Colon (tissue), 2 donors: ENCODE measurements at regions not wholly inside any gene's neighbourhood (a gene's known extent, or its start where the extent isn't known, plus 50 kb on each side); places are given as distances from the start of the nearest gene placed in this dataset.
"Not testable (repeated sequence)": the region's sequence is repeated elsewhere in the genome, so short reads cannot be mapped to it uniquely, and the experiment has no call there.

Experiments
- FAIRE-seq: peaks from 2 replicates; lab custom pipeline; 2012; peaks lifted over from hg19 to GRCh38; lab: Jason Lieb, UNC
- donor health status: control.
- donor health status: control.

DNA sequence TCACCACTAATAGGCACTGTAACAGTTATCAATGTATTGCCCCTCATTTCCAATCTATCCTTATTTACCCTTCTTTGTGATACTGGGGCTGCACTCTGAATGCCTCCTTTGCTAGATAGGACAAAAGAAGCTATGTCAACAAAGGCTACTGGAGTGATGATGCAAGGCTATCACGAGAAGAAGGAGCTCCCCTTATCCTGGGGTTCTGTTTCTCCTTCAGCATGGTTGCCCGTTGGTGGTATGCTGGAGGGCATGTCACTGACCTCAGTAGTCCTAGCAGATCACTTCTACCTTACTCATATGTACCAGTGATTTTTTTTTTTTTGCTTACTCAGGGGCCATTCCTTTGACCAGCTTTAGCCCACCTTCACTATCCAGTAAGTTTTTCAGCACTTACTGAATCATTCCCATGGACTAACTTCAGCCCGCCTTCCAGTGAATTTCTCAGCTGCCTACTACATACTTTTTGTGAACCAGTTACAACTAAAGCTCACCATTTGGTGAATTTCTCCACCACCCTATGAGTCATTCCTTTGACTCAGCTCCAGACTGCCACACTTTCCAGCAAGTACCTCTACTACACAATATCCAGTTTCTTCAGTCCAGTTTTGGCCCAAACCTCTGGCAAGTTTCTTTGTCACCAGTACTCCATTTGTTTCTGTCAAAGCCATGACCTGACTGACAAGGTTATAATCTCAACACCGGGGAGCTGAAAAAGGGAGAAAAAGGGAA lies 944.5 kb downstream of the KCNT2 start:
- no peak for FAIRE-seq

DNA sequence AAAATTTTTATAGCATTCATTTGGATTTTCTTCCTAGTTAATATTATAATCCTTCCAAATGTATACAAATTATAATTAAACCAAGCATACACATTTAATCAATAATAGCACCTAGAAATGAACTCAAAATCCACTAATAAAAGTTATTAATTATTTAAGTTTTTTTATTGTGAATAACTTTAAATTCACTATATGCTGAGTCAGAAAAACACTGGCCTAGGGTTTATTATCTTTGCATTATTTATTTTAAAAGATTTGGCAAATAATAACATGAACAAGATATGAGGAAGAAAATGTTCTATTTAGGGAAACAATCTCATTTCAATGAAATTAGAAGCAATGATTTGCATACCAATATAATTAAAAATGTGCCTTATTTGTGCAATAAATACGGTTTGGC lies 951.5 kb downstream of the KCNT2 start:
- FAIRE-seq = peak; percentile 21

DNA sequence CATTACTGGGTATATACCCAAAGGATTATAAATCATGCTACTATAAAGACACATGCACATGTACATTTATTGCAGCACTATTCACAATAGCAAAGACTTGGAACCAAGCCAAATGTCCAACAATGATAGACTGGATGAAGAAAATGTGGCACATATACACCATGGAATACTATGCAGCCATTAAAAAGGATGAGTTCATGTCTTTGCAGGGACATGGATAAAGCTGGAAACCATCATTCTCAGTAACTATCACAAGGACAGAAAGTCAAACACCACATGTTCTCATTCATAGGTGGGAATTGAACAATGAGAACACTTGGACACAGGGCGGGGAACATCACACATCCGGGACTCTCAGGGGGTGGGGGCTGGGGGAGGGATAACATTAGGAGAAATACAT lies 959.4 kb downstream of the KCNT2 start:
- FAIRE-seq = not testable (repeated sequence)

DNA sequence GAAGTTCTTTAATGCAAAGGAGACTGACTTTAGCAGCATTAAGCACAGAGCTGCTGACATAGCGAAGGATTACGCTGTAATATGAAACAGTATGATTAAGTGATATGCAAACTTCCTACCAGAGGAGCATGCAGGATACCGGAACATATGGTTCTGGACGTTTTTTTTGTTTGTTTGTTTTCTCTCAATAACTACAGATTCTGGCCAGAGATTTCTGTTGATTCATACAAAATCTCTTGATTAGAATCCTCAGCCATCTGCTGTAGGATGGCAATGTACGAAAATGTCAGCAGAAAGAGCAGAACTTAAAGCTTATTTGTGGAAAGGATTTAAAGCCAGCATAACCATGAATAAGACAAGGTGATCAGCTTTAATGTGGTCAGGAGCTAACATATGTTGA lies 970.7 kb downstream of the KCNT2 start:
- no peak for FAIRE-seq

DNA sequence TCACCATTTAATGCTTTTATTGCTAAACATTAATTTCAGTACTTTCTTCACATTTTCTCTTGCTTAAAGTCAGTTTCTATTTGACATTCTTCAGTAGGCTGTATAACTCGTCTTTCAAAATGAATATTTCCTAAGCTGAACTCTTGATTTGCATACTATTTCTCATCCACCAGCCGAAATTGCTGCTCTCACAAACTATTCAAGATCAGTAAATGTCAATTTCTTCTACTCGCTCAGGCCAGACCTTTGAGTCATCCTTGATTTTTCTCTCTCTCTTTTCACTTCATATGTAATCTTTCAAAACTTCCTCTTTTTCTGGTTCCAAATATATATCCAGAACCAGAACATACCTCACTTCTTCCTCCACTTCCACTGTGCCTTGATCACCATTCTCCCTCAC lies 990.0 kb downstream of the KCNT2 start:
- FAIRE-seq = no peak

DNA sequence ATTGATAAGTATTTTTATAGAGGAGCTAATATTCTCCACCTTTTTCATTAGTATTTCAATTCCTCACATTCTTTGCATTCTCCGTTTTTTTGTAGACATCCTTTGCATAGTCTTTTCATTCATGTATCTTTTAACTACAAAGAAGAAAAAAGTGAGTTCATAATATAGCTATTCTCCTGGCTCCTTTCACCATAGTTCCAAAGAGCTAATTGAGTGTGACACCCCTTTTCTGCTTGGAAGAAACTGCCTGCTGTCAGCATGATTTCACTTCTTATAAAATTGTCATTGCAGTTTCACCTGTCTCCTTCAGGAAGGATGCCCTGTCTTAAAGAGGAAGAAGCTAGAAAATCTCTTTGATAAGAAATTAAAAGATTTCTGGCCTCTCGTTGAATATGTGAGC lies 991.1 kb downstream of the KCNT2 start:
- no peak for FAIRE-seq

DNA sequence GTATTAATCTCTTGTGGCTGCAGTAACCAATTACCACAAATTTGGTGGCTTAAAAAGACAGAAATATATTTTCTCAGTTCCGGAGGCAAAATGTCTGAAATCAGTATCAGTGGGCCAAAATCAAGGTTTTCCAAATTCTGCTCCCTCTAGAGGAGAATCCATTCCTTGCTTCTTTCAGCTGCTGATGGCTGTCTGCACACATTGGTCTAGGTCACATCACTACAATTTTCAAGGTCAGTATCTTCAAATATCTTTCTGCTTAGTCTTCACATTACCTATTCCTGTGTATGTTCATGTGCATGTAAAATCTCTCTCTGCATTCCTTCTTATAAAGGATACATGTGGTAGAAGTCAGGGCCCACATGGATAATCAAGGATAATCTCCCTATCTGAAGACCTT lies 999.4 kb downstream of the KCNT2 start:
- FAIRE-seq = no peak

DNA sequence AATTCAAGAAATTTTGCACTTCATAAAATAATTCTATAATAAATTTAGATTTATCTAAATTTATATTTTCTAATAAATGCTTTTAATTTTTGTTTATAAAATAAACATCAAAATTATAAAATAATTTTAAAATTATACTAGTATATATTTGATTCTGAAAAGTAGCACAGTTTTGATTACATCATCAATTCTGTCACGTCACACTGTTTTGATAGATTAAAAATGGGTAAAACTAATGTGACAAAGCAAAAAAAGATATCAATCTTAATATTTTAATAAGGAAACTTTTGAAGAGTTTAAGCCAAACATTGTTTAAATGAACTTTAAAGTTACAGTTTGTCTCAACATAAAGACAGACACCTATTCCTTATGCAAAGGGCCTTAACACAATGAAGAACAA lies 1001.8 kb downstream of the KCNT2 start:
- FAIRE-seq = peak; percentile 95

DNA sequence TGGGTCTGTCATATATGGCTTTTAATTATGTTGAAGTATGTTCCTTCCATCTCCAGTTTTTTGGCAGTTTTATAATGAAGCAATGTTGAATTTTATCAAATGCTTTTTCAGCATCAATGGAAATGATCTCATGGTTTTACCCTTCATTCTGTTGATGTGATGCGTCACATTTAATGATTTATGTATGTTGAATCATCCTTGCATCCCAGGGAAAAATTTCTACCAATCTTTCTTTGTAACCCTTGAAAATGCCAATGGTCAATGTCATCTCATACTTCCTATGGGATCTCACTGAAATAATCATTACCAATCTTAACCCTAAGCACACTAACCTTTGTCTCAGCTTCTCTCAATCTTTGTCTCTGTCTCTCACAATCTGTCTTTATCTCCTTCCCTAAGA lies 1004.0 kb downstream of the KCNT2 start:
- FAIRE-seq = no peak

DNA sequence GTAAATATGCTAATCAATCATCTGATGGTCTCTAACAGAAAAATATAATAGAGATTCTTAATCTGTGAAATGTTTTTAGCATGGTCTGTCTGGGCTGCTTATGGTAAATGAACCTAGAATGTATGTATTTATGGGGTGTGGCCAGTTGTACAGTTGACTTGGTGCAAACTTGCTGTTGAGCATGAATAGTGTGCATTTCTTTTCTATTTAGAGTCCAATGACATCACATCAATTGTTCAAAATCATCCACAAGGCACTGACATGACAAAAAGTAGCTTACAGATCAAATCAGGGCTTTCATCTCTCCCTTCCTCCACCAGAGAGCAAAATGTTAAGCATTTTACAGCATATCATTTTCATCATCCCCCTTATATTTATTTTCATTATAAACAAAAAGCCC lies 1010.3 kb downstream of the KCNT2 start:
- no peak for FAIRE-seq

DNA sequence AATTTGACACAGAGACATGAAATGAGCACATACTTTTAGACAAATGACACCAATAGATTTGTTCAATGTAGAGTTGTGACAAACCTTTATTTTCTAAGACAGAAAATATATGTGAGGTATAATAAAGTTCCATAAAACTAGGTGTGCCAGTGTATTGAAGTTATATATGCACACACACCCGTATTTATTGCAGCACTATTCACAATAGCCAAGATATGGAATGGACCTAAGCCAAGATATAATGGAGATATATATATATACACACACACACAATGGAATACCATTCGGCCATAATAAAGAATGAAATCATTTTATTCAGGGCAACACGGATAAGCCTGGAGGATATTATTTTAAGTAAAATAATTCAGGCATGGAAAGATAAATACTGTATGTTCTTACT lies 1013.5 kb downstream of the KCNT2 start:
- FAIRE-seq = peak; percentile 90

DNA sequence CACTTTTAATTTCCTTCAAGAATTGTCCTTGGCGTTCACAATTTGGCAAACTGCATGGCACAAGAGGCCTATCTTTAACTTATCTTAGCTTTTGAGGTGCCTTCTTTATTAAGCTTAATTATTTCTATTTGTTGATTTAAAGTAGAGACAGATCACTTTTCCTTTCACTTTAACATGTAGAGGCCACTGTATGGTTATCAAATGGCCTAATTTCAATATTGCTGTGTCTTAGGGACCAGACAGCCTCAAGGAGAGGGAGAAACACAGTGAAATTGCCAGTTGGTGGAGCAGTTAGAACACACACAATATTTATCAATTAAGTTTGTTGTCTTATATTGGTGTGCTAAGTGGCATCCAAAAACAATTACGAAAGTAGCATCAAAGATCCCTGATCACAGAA lies 1013.9 kb downstream of the KCNT2 start:
- FAIRE-seq = no peak

DNA sequence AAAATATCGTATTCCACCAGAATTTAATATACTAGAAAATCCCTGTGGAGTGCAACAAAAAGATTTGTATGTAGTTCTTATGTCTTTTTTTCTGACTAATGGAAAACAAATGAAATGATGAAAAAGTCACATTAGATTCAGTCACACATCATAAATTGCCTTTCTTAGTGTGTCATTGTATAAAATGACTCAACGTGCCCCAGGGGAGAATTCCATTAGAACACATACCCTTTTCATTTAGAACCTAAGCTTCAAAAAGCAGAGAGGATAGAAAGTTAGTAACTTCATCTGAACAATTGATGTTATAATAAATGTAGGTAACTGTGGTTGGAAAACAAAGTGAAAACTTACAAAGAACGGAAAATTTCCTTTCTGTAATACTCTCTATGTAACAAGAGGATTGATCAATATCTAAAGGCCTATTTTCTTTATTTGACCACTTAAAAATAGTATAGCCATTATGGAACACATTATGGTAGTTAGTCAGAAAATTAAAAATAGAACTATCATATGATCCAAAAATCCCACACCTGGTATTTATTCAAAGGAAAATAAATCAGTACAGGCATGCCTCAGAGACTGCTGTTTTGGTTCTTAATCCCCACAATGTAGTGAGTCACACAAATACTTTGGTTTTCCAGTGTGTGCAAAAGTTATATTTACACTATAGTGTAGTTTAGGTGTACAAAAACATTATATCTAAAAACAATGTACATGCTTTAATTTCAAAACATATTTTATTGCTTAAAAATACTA lies 1016.1 kb downstream of the KCNT2 start:
- no peak for FAIRE-seq

DNA sequence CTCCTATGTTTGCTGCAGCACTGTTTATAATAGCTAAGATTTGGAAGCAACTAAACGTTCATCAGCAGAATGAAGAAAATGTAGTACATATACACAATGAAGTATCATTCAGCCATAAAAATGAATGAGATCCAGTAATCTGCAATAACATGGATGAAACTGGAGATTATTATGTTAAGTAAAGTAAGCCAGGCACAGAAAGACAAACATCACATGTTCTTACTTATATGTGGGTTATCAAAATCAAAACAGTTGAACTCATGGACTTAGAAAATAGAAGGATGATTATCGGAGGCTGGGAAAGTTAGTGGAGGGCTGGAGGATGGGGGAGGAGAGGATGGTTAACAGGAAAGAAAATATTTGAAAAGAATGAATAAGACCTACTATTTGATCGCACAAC lies 1017.6 kb downstream of the KCNT2 start:
- FAIRE-seq = peak; percentile 33

DNA sequence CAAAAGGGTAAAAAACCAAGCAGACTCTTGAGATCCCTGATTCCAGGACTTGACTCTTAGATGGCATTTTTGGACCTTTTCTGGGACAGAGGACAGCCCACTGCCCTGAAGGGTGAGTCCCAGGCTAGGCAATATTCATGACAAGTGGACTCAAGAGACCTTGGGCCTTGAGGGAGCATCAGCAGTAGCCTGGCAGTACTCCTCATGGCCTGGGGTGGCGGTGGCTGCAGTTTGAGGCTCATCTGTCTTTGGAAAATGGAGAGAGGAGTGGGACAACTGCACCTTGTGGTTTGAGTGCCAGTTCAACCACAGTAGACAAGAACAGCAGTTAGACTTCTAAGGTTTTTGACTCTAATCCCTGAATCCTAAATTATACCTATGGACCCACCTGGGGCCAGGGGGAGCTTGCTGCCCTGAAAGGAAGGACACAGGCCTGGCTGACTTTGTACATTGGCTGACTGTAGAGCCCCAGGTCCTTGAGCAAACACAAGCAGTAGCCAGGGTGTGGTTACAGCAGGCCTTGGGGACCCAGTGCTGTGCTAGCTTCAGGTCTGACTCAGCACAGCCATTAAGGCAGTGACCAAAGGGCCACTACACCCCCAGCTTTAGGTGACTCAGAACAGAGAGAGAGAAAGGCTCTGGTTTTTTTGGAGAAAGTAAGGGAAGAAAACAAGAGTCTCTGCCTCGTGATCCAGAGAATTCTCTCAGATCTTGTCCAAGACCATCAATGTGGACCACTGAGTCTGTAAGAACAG lies 1023.2 kb downstream of the KCNT2 start:
- no peak for FAIRE-seq

DNA sequence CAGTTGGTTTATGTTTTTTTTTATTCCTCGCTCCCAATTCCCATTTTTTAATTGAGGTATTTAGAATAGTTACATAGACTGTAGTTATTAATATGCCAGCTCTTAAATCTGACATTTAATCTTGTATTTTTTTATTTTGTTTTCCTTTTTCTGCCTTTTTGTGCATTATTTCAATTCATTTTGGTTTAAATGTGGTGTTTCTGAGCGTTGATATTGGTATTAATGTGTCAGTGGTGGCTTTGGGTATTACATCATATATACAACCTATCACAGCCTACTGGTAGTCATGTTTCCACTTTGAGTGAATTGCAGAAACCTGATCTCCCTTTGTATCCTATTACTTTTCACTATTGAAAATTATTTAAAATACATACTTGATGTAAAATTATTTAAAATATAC lies 1027.3 kb downstream of the KCNT2 start:
- FAIRE-seq = no peak

DNA sequence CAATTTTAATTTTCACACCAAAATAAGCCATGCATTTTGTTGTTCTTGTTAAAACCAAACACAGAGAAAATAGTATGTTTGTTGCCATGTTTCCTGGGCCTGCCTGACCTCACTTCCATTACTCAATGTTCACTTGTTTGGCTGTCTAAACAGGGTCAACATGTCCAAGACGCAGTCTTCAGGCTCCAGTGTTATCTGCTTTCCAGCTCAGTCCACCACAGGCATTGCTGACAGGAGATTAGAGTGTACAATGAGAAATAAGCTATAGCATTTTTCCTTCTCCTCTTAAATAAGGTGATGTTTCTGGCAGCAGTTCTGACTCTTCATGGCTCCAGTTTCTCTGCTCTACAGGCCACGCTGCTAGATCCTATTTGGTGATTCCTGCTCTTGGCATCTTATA lies 1030.5 kb downstream of the KCNT2 start:
- no peak for FAIRE-seq

DNA sequence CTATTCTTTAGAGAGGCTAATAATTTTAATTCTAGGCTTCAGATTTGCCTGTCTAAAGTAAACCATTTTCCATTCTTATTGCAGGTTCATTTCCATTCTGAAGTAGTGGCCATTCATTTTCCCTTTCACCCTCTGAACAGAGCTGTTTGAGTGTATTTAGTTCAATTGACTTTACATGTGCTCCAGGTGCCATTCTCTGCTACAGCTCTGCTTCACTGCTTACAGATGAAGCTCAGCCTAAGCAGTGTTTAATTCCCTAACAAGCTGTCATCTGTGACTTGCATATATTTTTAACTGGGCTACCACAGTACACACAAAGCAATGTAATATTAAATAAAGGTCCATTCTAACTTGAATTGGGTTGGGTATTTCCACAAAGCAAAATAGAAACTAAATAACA lies 1031.6 kb downstream of the KCNT2 start:
- FAIRE-seq = no peak

DNA sequence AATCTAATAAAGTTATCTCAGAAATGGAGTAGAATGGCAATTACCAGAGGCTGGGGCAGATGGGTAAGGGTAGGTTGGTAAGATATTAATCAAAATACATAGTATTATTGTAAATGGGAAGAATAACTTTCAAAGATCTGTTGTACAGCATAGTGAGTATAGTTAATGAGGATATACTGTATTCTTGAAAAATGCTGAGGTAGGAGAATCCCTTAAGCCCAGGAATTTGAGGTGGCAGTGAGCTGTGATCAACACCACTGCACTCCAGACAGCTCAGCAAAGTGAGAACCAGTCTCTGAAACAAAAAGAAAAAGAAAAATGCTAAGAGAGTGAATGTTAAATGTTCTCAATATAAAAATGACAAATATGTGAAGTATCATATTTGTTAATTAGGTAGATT lies 1033.7 kb downstream of the KCNT2 start:
- no peak for FAIRE-seq

DNA sequence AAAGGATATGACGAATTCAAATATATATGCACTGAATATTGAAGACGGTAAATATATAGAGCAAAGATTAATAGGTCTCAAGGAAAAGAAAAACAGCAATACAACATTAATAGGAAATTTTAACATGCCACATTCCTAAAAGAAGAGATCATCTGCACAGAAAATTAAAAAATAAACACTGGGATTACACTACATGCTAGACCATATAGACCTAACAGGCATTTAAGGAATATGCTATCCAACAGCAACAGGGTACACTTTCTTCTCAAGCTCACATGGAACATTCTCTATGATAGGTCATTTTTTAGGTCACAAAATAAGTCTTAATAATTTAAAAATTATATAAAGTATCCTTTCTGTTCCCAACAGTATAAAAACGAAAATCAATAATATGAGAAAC lies 1038.3 kb downstream of the KCNT2 start:
- FAIRE-seq = no peak

DNA sequence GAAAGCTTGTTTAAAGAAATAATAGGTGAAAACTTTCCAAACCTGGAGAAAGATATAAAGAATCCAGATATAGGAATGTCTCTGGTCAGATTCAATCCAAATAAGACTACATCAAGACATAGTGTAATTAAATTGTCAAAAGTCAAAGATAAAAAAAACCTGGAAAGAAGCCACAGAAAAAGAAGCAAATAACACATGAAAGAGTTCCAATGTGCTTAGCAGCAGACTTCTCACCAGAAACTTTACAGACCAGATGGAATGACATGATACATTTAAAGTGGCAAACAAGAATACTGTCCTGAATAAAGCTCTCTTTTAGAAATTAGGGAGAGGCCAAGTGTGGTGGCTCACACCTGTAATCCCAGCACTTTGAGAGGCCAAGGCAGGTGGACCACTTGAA lies 1039.9 kb downstream of the KCNT2 start:
- no peak for FAIRE-seq

DNA sequence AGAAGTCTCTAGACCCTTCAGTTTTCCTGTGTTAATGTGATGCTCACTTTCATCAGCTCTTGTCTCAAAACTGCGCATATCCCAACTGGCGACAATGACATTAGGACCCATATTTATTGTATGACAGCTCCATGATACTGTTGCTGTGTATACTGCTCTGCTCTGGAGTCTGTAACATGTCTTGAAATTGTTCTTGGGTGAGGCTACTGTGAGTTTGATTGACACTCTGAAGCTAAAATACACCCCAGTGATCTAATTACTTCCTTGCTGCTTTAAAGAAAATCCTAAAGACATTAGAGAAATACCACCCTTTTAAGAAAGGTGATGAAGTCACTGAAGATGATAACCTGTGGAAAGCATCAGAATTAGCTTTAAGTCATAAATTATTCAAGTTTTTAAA lies 1046.2 kb downstream of the KCNT2 start:
- FAIRE-seq = no peak
